ENCODE measurements at regions not wholly inside any gene's neighbourhood (a gene's known extent, or its start where the extent isn't known, plus 50 kb on each side); places are given as distances from the start of the nearest gene placed in this dataset.

GRCh38 chr2:217414429-217414828, 554.6 kb upstream of the TNP1 start:
- peaks cover 6% of the 10 kb centered on the region for H3K4me1 ChIP-seq (ENCODE audit: insufficient read depth, low read length)

GRCh38 chr2:217413193-217413592, 553.3 kb upstream of the TNP1 start:
- no peaks in the 10 kb centered on the region for H3K9me3 ChIP-seq (ENCODE audit: low read length)
- H3K4me3 ChIP-seq (ENCODE audit: low read length): no peak overlapping the region
- H3K27me3 ChIP-seq (ENCODE audit: insufficient read depth, low read length): no peaks in the 10 kb centered on the region
- no peak overlapping the region for H2AFZ ChIP-seq (ENCODE audit: low read depth, low read length)
- peaks cover 6% of the 10 kb centered on the region for H3K4me1 ChIP-seq (ENCODE audit: insufficient read depth, low read length)
- H3K36me3 ChIP-seq (ENCODE audit: insufficient read depth, low read length): no peaks in the 10 kb centered on the region

More at GRCh38 chr2:217414429-217414828, 554.6 kb upstream of the TNP1 start:
- H3K36me3 ChIP-seq (ENCODE audit: insufficient read depth, low read length): no peaks in the 10 kb centered on the region
- no peaks in the 10 kb centered on the region for H3K27me3 ChIP-seq (ENCODE audit: insufficient read depth, low read length)
- no peak overlapping the region for H3K4me3 ChIP-seq (ENCODE audit: low read length)
- H2AFZ ChIP-seq (ENCODE audit: low read depth, low read length): no peak overlapping the region
- H3K9me3 ChIP-seq (ENCODE audit: low read length): no peaks in the 10 kb centered on the region

GRCh38 chr2:217412721-217413120, 552.9 kb upstream of the TNP1 start:
- H3K9me3 ChIP-seq (ENCODE audit: low read length): no peaks in the 10 kb centered on the region
- no peak overlapping the region for H3K4me3 ChIP-seq (ENCODE audit: low read length)
- no peaks in the 10 kb centered on the region for H3K36me3 ChIP-seq (ENCODE audit: insufficient read depth, low read length)
- no peak overlapping the region for H2AFZ ChIP-seq (ENCODE audit: low read depth, low read length)
- no peaks in the 10 kb centered on the region for H3K27me3 ChIP-seq (ENCODE audit: insufficient read depth, low read length)
- peaks cover 6% of the 10 kb centered on the region for H3K4me1 ChIP-seq (ENCODE audit: insufficient read depth, low read length)

- H3K9me3 ChIP-seq (ENCODE audit: low read length): no peaks in the 10 kb centered on the region
- peaks cover 6% of the 10 kb centered on the region for H3K4me1 ChIP-seq (ENCODE audit: insufficient read depth, low read length)
- no peaks in the 10 kb centered on the region for H3K27me3 ChIP-seq (ENCODE audit: insufficient read depth, low read length)
- H2AFZ ChIP-seq (ENCODE audit: low read depth, low read length): no peak overlapping the region
- no peaks in the 10 kb centered on the region for H3K36me3 ChIP-seq (ENCODE audit: insufficient read depth, low read length)
- H3K4me3 ChIP-seq (ENCODE audit: low read length): no peak overlapping the region
These were observed 552.4 kb upstream of the TNP1 start for GRCh38 chr2:217412277-217412676.

- no peaks in the 10 kb centered on the region for H3K9me3 ChIP-seq (ENCODE audit: low read length)
- H3K27me3 ChIP-seq (ENCODE audit: insufficient read depth, low read length): no peaks in the 10 kb centered on the region
- no peaks in the 10 kb centered on the region for H3K36me3 ChIP-seq (ENCODE audit: insufficient read depth, low read length)
- H3K4me3 ChIP-seq (ENCODE audit: low read length): no peak overlapping the region
- H3K4me1 ChIP-seq (ENCODE audit: insufficient read depth, low read length): peaks cover 6% of the 10 kb centered on the region
- H2AFZ ChIP-seq (ENCODE audit: low read depth, low read length): no peak overlapping the region
These were observed 550.8 kb upstream of the TNP1 start for GRCh38 chr2:217410681-217410960.

GRCh38 chr2:217409949-217410680, 550.3 kb upstream of the TNP1 start:
- H3K4me3 ChIP-seq (ENCODE audit: low read length): no peak overlapping the region
- H3K36me3 ChIP-seq (ENCODE audit: insufficient read depth, low read length): no peaks in the 10 kb centered on the region
- H2AFZ ChIP-seq (ENCODE audit: low read depth, low read length): no peak overlapping the region
- H3K27me3 ChIP-seq (ENCODE audit: insufficient read depth, low read length): no peaks in the 10 kb centered on the region
- peaks cover 6% of the 10 kb centered on the region for H3K4me1 ChIP-seq (ENCODE audit: insufficient read depth, low read length)
- H3K9me3 ChIP-seq (ENCODE audit: low read length): no peaks in the 10 kb centered on the region

GRCh38 chr2:217407362-217407761, 547.5 kb upstream of the TNP1 start:
- H3K4me1 ChIP-seq (ENCODE audit: insufficient read depth, low read length): peaks cover 9% of the 10 kb centered on the region
- no peak overlapping the region for H3K4me3 ChIP-seq (ENCODE audit: low read length)
- H2AFZ ChIP-seq (ENCODE audit: low read depth, low read length): no peak overlapping the region
- H3K36me3 ChIP-seq (ENCODE audit: insufficient read depth, low read length): no peaks in the 10 kb centered on the region
- H3K27me3 ChIP-seq (ENCODE audit: insufficient read depth, low read length): no peaks in the 10 kb centered on the region
- no peaks in the 10 kb centered on the region for H3K9me3 ChIP-seq (ENCODE audit: low read length)

- no peak overlapping the region for H2AFZ ChIP-seq (ENCODE audit: low read depth, low read length)
- no peaks in the 10 kb centered on the region for H3K27me3 ChIP-seq (ENCODE audit: insufficient read depth, low read length)
- H3K4me1 ChIP-seq (ENCODE audit: insufficient read depth, low read length): peaks cover 3% of the 10 kb centered on the region
These were observed 544.4 kb upstream of the TNP1 start for GRCh38 chr2:217404236-217404760.

GRCh38 chr2:217402761-217403383, 543.0 kb upstream of the TNP1 start:
- no peaks in the 10 kb centered on the region for H3K36me3 ChIP-seq (ENCODE audit: insufficient read depth, low read length)
- H2AFZ ChIP-seq (ENCODE audit: low read depth, low read length): no peak overlapping the region
- peaks cover 3% of the 10 kb centered on the region for H3K4me1 ChIP-seq (ENCODE audit: insufficient read depth, low read length)
- H3K9me3 ChIP-seq (ENCODE audit: low read length): no peaks in the 10 kb centered on the region
- H3K4me3 ChIP-seq (ENCODE audit: low read length): no peak overlapping the region
- H3K27me3 ChIP-seq (ENCODE audit: insufficient read depth, low read length): no peaks in the 10 kb centered on the region

More at GRCh38 chr2:217404236-217404760, 544.4 kb upstream of the TNP1 start:
- Histone ChIP-seq H3K9me3 (ENCODE audit: low read length) (no peaks in the 10 kb centered on the region), H3K36me3 (ENCODE audit: insufficient read depth, low read length) (no peaks in the 10 kb centered on the region), H3K4me3 (ENCODE audit: low read length) (no peak overlapping the region)

- H3K4me1 ChIP-seq (ENCODE audit: insufficient read depth, low read length): peaks cover 3% of the 10 kb centered on the region
- no peak overlapping the region for H2AFZ ChIP-seq (ENCODE audit: low read depth, low read length)
- no peaks in the 10 kb centered on the region for H3K27me3 ChIP-seq (ENCODE audit: insufficient read depth, low read length)
- H3K4me3 ChIP-seq (ENCODE audit: low read length): no peak overlapping the region
- H3K36me3 ChIP-seq (ENCODE audit: insufficient read depth, low read length): no peaks in the 10 kb centered on the region
- no peaks in the 10 kb centered on the region for H3K9me3 ChIP-seq (ENCODE audit: low read length)
These were observed 542.3 kb upstream of the TNP1 start for GRCh38 chr2:217402144-217402543.

GRCh38 chr2:217399291-217399690, 539.4 kb upstream of the TNP1 start:
- Histone ChIP-seq H3K27me3 (ENCODE audit: insufficient read depth, low read length) (no peaks in the 10 kb centered on the region), H3K4me3 (ENCODE audit: low read length) (no peak overlapping the region), H2AFZ (ENCODE audit: low read depth, low read length) (no peak overlapping the region), H3K9me3 (ENCODE audit: low read length) (no peaks in the 10 kb centered on the region), H3K4me1 (ENCODE audit: insufficient read depth, low read length) (peaks cover 3% of the 10 kb centered on the region), H3K36me3 (ENCODE audit: insufficient read depth, low read length) (no peaks in the 10 kb centered on the region)

- H3K4me3 ChIP-seq (ENCODE audit: low read length): no peak overlapping the region
- peaks cover 3% of the 10 kb centered on the region for H3K4me1 ChIP-seq (ENCODE audit: insufficient read depth, low read length)
- H2AFZ ChIP-seq (ENCODE audit: low read depth, low read length): no peak overlapping the region
- H3K9me3 ChIP-seq (ENCODE audit: low read length): no peaks in the 10 kb centered on the region
- H3K27me3 ChIP-seq (ENCODE audit: insufficient read depth, low read length): no peaks in the 10 kb centered on the region
- H3K36me3 ChIP-seq (ENCODE audit: insufficient read depth, low read length): no peaks in the 10 kb centered on the region
These were observed 539.0 kb upstream of the TNP1 start for GRCh38 chr2:217398860-217399259.

GRCh38 chr2:217398101-217398500, 538.2 kb upstream of the TNP1 start:
- no peaks in the 10 kb centered on the region for H3K27me3 ChIP-seq (ENCODE audit: insufficient read depth, low read length)
- H3K36me3 ChIP-seq (ENCODE audit: insufficient read depth, low read length): no peaks in the 10 kb centered on the region
- H2AFZ ChIP-seq (ENCODE audit: low read depth, low read length): no peak overlapping the region
- H3K4me3 ChIP-seq (ENCODE audit: low read length): no peak overlapping the region
- peaks cover 3% of the 10 kb centered on the region for H3K4me1 ChIP-seq (ENCODE audit: insufficient read depth, low read length)
- H3K9me3 ChIP-seq (ENCODE audit: low read length): no peaks in the 10 kb centered on the region
